H9 (cell line): ENCODE measurements at regions not wholly inside any gene's neighbourhood (a gene's known extent, or its start where the extent isn't known, plus 50 kb on each side); places are given as distances from the start of the nearest gene placed in this dataset.

Experiments
- DNase-seq: peaks from one replicate; pipeline ENCODE4 v3.0.0-alpha.2; 2017
- H2AFZ ChIP-seq: one replicate; pipeline ENCODE4 v1.6.1; 2013; ENCODE audit warnings: mild to moderate bottlenecking, low read length, control low read depth, moderate library complexity
- H2AK5ac ChIP-seq: 2 replicates; pipeline ENCODE4 v1.6.1; 2013; ENCODE audit warnings: low read length, control low read depth, mixed read lengths; ENCODE audit not compliant: insufficient read length
- H2BK120ac ChIP-seq: one replicate; pipeline ENCODE4 v1.6.1; 2013; ENCODE audit warnings: low read depth, mild to moderate bottlenecking, low read length, control low read depth, inconsistent platforms; ENCODE audit not compliant: poor library complexity, severe bottlenecking
- H2BK12ac ChIP-seq: 2 replicates; pipeline ENCODE4 v1.6.1; 2013; ENCODE audit warnings: low read length, control low read depth, mixed read lengths, low read depth; ENCODE audit not compliant: insufficient read length
- H2BK15ac ChIP-seq: 2 replicates; pipeline ENCODE4 v1.6.1; 2013; ENCODE audit warnings: low read depth, low read length, control low read depth
- H2BK20ac ChIP-seq: one replicate; pipeline ENCODE4 v1.6.1; 2013; ENCODE audit warnings: low read depth, mild to moderate bottlenecking, low read length, control low read depth, inconsistent platforms; ENCODE audit not compliant: poor library complexity, severe bottlenecking
- H2BK5ac ChIP-seq: 2 replicates; pipeline ENCODE4 v1.6.1; 2013; ENCODE audit warnings: low read length, control low read depth, mixed read lengths; ENCODE audit not compliant: insufficient read length
- H3K14ac ChIP-seq: 2 replicates; pipeline ENCODE4 v1.6.1; 2013; ENCODE audit warnings: low read length, control low read depth; ENCODE audit not compliant: insufficient read depth
- H3K18ac ChIP-seq: 2 replicates; pipeline ENCODE4 v1.6.1; 2013; ENCODE audit warnings: low read depth, mild to moderate bottlenecking, mixed read lengths, low read length, control low read depth; ENCODE audit not compliant: insufficient read length
- H3K23ac ChIP-seq: 2 replicates; pipeline ENCODE4 v1.6.1; 2013; ENCODE audit warnings: low read length, control low read depth, mixed read lengths, low read depth; ENCODE audit not compliant: insufficient read length
- H3K23me2 ChIP-seq: 2 replicates; pipeline ENCODE4 v1.6.1; 2013; ENCODE audit warnings: low read depth, mild to moderate bottlenecking, mixed read lengths, low read length, control low read depth; ENCODE audit not compliant: insufficient read length, poor library complexity, severe bottlenecking
- H3K27ac ChIP-seq: 2 replicates; pipeline ENCODE4 v1.5.1; 2013; ENCODE audit warnings: low read length, control low read depth, mixed read lengths, low read depth; ENCODE audit not compliant: insufficient read length
- H3K27me3 ChIP-seq: 2 replicates; pipeline ENCODE4 v1.6.1; 2013; ENCODE audit warnings: low read length, control low read depth, inconsistent platforms; ENCODE audit not compliant: insufficient read depth
- H3K4ac ChIP-seq: 2 replicates; pipeline ENCODE4 v1.6.1; 2013; ENCODE audit warnings: low read depth, mild to moderate bottlenecking, control low read depth, inconsistent platforms, low read length, moderate library complexity
- H3K4me1 ChIP-seq: 2 replicates; pipeline ENCODE4 v1.6.1; 2013; ENCODE audit warnings: low read length, control low read depth, inconsistent platforms; ENCODE audit not compliant: insufficient read depth
- H3K4me2 ChIP-seq: 2 replicates; pipeline ENCODE4 v1.6.1; 2013; ENCODE audit warnings: low read length, control low read depth, mixed read lengths; ENCODE audit not compliant: insufficient read length, insufficient read depth
- H3K56ac ChIP-seq: 2 replicates; pipeline ENCODE4 v1.6.1; 2013; ENCODE audit warnings: low read depth, mild to moderate bottlenecking, mixed read lengths, low read length, control low read depth; ENCODE audit not compliant: insufficient read length
- H3K79me1 ChIP-seq: 2 replicates; pipeline ENCODE4 v1.6.1; 2013; ENCODE audit warnings: low read depth, mild to moderate bottlenecking, moderate library complexity, low read length, control low read depth, inconsistent platforms; ENCODE audit not compliant: insufficient read depth, poor library complexity, severe bottlenecking
- H3K79me2 ChIP-seq: 2 replicates; pipeline ENCODE4 v1.6.1; 2013; ENCODE audit warnings: low read length, control low read depth, inconsistent platforms; ENCODE audit not compliant: insufficient read depth
- H3K9ac ChIP-seq: 2 replicates; pipeline ENCODE4 v1.6.1; 2013; ENCODE audit warnings: low read length, control low read depth, mixed read lengths; ENCODE audit not compliant: insufficient read length; ENCODE audit errors: extremely low read depth
- H3K9me3 ChIP-seq: one replicate; pipeline ENCODE4 v1.6.1; 2013; ENCODE audit warnings: low read depth, low read length, inconsistent platforms; ENCODE audit not compliant: control insufficient read depth
- H3T11ph ChIP-seq: one replicate; pipeline ENCODE4 v1.6.1; 2013; ENCODE audit warnings: mild to moderate bottlenecking, low read length, control low read depth, inconsistent platforms
- H4K20me1 ChIP-seq: one replicate; pipeline ENCODE4 v1.6.1; 2013; ENCODE audit not compliant: control insufficient read depth, insufficient read length, insufficient read depth
- H4K5ac ChIP-seq: 2 replicates; pipeline ENCODE4 v1.6.1; 2013; ENCODE audit warnings: low read depth, mild to moderate bottlenecking, mixed read lengths, low read length, control low read depth; ENCODE audit not compliant: insufficient read length
- H4K8ac ChIP-seq: replicated peaks from 2 replicates; pipeline ENCODE4 v1.6.1; 2013; ENCODE audit warnings: low read length, control low read depth, mixed read lengths, low read depth; ENCODE audit not compliant: insufficient read length
- H4K91ac ChIP-seq: 2 replicates; pipeline ENCODE4 v1.6.1; 2013; ENCODE audit warnings: low read depth, mild to moderate bottlenecking, moderate library complexity, mixed read lengths, low read length, control low read depth; ENCODE audit not compliant: insufficient read length
- H3K27ac Mint-ChIP-seq, 3 experiments: 2 replicates in 2 of 3; 3 replicates in 1 of 3; pipeline ENCODE4 v1.8.0; 2020 to 2021; ENCODE audit warnings: mixed read lengths in 3 of 3, mild to moderate bottlenecking in 1 of 3, moderate library complexity in 1 of 3
- H3K27me3 Mint-ChIP-seq: 2 replicates; pipeline ENCODE4 v1.8.0; 2021; ENCODE audit warnings: low read depth, mild to moderate bottlenecking, moderate library complexity, mixed read lengths
- H3K36me3 Mint-ChIP-seq, 3 experiments: 2 replicates in 2 of 3; 3 replicates in 1 of 3; pipeline ENCODE4 v1.8.0; 2020 to 2021; ENCODE audit warnings: low read depth in 3 of 3, mixed read lengths in 3 of 3; ENCODE audit not compliant: insufficient read depth in 1 of 3
- H3K4me1 Mint-ChIP-seq, 2 experiments: 2 replicates each; pipeline ENCODE4 v1.8.0; 2020; ENCODE audit warnings: mixed read lengths in 2 of 2
- H3K4me3 Mint-ChIP-seq, 2 experiments: 2 replicates in 1 of 2; 3 replicates in 1 of 2; pipeline ENCODE4 v1.8.0; 2020 to 2021; ENCODE audit warnings: mild to moderate bottlenecking in 2 of 2, mixed read lengths in 2 of 2, moderate library complexity in 1 of 2
- H3K9me3 Mint-ChIP-seq, 2 experiments: 2 replicates in 1 of 2; 3 replicates in 1 of 2; pipeline ENCODE4 v1.8.0; 2020; ENCODE audit warnings: mild to moderate bottlenecking in 2 of 2, mixed read lengths in 2 of 2, moderate library complexity in 1 of 2
- CTCF ChIP-seq: fragments of 200-600 bp; sonication (generic); conservative IDR thresholded peaks from 3 replicates; pipeline ENCODE4 v1.8.0; 2021; ENCODE audit warnings: antibody characterized with exemption, mild to moderate bottlenecking
- WGBS: extraction: QIAGEN DNeasy Blood & Tissue Kit; methylation state at CpG from one replicate; pipeline ENCODE4 v1.1.7; 2013; ENCODE audit warnings: missing lambda C conversion rate, low lambda C conversion rate, mixed read lengths; ENCODE audit not compliant: insufficient read length; ENCODE audit errors: extremely low coverage; 5-methylcytosine and 5-hydroxymethylcytosine counted together

GRCh38 chr7:69526570-69526969, 71.7 kb upstream of the AUTS2 start:
- H4K5ac ChIP-seq, result no peak overlapping the region

More at GRCh38 chr7:69526570-69526969, 71.7 kb upstream of the AUTS2 start:
- Mint-ChIP-seq H3K27ac (no peak overlapping the region), H3K27me3 (peaks cover 13% of the 10 kb centered on the region), H3K4me3 (no peak overlapping the region), H3K4me1 (peaks cover 9 to 17% of the 10 kb centered on the region in 2 experiments), H3K36me3 (no peaks in the 10 kb centered on the region), H3K9me3 (0 out of 5 replicates have a peak, but pooled peaks cover 0 to 5% of the 10 kb centered on the region in 2 experiments)
- no peak overlapping the region for H3K14ac ChIP-seq
- H4K91ac ChIP-seq, result no peak overlapping the region
- no peaks in the 10 kb centered on the region for H4K20me1 ChIP-seq
- no peaks in the 10 kb centered on the region for H3K23me2 ChIP-seq
- peak overlapping the region; percentile 50 for H4K8ac ChIP-seq
- H3K23ac ChIP-seq, result no peak overlapping the region
- no peak overlapping the region for H3K4ac ChIP-seq
- H3K18ac ChIP-seq, result no peak overlapping the region
- H3K4me1 ChIP-seq, result no peaks in the 10 kb centered on the region; the same call in 1 of the 2 replicates
- H3K79me1 ChIP-seq, result no peaks in the 10 kb centered on the region
- H2BK12ac ChIP-seq, result no peak overlapping the region
- no peak overlapping the region for H3T11ph ChIP-seq
- H2AK5ac ChIP-seq, result no peak overlapping the region
- H3K56ac ChIP-seq, result no peak overlapping the region
- no peaks in the 10 kb centered on the region for H3K9me3 ChIP-seq
- H3K27ac ChIP-seq, result no peak overlapping the region
- H2AFZ ChIP-seq, result no peak overlapping the region
- no peak overlapping the region for H3K9ac ChIP-seq
- DNase-seq, result no peak
- WGBS, result no CpG with 5 or more reads among the region's 5 CpGs
- no peak for TF ChIP-seq CTCF
- H3K79me2 ChIP-seq, result no peaks in the 10 kb centered on the region
- H3K4me2 ChIP-seq, result no peak overlapping the region
- no peak overlapping the region for H2BK5ac ChIP-seq
- no peak overlapping the region for H2BK20ac ChIP-seq
- no peak overlapping the region for H2BK120ac ChIP-seq
- H3K27me3 ChIP-seq, result no peaks in the 10 kb centered on the region
- no peak overlapping the region for H2BK15ac ChIP-seq
